ENCODE measurements at regions not wholly inside any gene's neighbourhood (a gene's known extent, or its start where the extent isn't known, plus 50 kb on each side); places are given as distances from the start of the nearest gene placed in this dataset.

DNA sequence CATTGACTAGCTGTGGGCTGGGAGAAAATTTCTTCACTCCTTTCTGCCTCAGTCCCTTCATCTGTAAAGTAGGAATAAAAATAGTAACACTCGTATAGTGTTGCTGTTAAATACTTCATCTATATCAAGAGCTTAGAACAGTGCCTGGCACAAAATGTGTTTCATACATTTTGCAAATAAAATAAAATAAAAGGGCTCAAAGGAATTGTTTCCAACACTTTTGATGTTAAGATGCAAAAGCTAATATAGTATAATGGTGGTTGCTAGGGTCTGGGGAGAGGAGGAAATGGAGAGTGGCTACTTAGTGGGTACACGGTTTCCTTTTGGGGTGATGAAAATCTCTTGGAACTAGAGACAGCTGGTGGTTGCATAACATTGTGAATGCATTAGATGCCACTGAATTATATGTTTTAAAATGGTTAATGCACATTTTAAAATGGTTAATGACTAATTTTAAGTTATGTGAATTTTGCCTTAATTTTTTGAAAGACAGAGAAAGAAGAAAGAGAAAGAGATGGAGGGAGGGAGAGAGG, 542.1 kb upstream of the ID2 start:
- H3K4me3 ChIP-seq: no peak overlapping the region
- no peak overlapping the region for H3K27ac ChIP-seq
- no peaks in the 10 kb centered on the region for H3K9me3 ChIP-seq (ENCODE audit: low read depth)
- no peaks in the 10 kb centered on the region for H3K27me3 ChIP-seq
- DNase-seq (ENCODE audit: low read depth in 1 of 2, low spot score in 1 of 2): no peak
- no peaks in the 10 kb centered on the region for H3K36me3 ChIP-seq
- TF ChIP-seq, protein P1, sequence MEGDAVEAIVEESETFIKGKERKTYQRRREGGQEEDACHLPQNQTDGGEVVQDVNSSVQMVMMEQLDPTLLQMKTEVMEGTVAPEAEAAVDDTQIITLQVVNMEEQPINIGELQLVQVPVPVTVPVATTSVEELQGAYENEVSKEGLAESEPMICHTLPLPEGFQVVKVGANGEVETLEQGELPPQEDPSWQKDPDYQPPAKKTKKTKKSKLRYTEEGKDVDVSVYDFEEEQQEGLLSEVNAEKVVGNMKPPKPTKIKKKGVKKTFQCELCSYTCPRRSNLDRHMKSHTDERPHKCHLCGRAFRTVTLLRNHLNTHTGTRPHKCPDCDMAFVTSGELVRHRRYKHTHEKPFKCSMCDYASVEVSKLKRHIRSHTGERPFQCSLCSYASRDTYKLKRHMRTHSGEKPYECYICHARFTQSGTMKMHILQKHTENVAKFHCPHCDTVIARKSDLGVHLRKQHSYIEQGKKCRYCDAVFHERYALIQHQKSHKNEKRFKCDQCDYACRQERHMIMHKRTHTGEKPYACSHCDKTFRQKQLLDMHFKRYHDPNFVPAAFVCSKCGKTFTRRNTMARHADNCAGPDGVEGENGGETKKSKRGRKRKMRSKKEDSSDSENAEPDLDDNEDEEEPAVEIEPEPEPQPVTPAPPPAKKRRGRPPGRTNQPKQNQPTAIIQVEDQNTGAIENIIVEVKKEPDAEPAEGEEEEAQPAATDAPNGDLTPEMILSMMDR (IDR thresholded peaks at IDR 0.05; ENCODE audit: low read depth, low read length): no peak
- peaks cover 1% of the 10 kb centered on the region for H3K4me1 ChIP-seq (ENCODE audit: low read depth)

DNA sequence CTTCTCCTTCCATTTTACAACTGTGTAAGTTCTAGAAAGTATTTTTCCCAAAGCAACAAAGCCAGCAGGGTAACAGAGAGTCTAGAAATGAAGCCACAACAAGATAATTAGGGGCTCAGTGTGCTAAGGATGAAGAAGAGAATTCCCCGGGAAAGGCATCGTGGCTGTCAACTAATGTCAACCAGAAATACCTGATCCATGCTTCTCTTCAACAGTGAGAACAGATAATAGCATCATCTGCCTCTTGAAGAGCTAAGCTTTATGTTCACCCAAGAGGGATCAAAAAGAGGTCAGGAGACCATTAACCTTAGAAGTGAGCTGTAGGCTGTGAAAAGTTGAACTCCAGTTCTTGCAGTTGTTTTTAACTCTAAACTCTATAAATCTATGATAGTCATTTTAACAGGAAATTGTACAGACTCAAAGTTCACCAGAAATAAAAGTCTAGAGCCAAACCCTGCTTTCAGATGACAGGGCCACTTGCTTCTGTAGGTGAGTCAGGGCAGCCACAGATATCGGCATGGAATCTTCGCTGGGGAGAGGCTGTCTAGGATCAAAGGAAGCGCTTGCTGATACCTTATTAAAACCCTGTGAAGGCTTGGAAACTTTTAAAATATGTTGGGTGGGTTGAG, 540.7 kb upstream of the ID2 start:
- Histone ChIP-seq H3K27ac (no peak overlapping the region), H3K27me3 (no peaks in the 10 kb centered on the region), H3K4me1 (ENCODE audit: low read depth) (peaks cover 10% of the 10 kb centered on the region), H3K4me3 (no peak overlapping the region), H3K36me3 (no peaks in the 10 kb centered on the region), H3K9me3 (ENCODE audit: low read depth) (no peaks in the 10 kb centered on the region)
- TF ChIP-seq, protein P1 (IDR thresholded peaks at IDR 0.05; ENCODE audit: low read depth, low read length): no peak
- DNase-seq (ENCODE audit: low read depth in 1 of 2, low spot score in 1 of 2): no peak

DNA sequence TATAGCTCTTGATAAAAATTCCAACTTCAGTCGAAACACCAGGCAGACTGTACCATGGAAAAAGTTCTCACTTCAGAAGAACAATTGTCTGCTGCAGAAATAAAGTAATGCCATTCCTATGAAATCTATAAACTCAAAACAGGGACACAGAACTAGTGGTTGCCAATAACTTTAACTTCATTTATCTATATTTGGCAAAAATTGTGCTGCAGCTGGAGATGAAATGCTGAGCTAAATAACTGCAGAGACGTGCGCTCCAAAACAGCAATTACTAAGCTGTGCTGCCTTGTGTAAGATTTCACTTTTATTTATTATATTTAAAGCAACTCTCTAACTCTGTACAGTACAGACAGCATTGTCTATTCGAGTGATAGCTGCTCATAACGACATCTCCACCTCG, 540.1 kb upstream of the ID2 start:
- Histone ChIP-seq H3K36me3 (no peaks in the 10 kb centered on the region), H3K4me1 (ENCODE audit: low read depth) (peaks cover 13% of the 10 kb centered on the region), H3K4me3 (no peak overlapping the region), H3K27me3 (no peaks in the 10 kb centered on the region), H3K27ac (no peak overlapping the region), H3K9me3 (ENCODE audit: low read depth) (no peaks in the 10 kb centered on the region)
- DNase-seq (ENCODE audit: low read depth in 1 of 2, low spot score in 1 of 2): no peak
- TF ChIP-seq, protein P1 (IDR thresholded peaks at IDR 0.05; ENCODE audit: low read depth, low read length): no peak

DNA sequence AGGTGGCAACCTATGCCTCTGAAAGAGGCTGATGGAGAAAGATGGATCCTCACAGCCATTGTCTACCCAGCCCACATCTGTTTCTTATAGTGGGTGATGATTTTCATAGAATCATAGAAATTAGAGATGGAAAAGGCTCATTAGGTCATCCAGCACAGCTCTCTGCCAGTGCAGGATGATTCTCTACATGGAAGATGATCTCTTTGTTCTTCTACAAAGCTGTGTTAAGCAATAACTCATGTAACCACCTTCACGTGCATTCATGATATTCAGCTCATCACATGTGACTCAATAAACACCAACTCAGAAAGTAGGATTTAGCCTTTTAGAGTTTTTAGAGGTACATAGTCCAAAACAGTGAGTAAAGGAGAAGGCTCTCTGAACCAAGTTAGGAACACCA, 539.4 kb upstream of the ID2 start:
- no peaks in the 10 kb centered on the region for H3K36me3 ChIP-seq
- H3K4me1 ChIP-seq (ENCODE audit: low read depth): peaks cover 13% of the 10 kb centered on the region
- H3K27me3 ChIP-seq: no peaks in the 10 kb centered on the region
- H3K27ac ChIP-seq: no peak overlapping the region
- H3K4me3 ChIP-seq: no peak overlapping the region
- TF ChIP-seq, protein P1 (IDR thresholded peaks at IDR 0.05; ENCODE audit: low read depth, low read length): no peak
- H3K9me3 ChIP-seq (ENCODE audit: low read depth): no peaks in the 10 kb centered on the region
- no peak for DNase-seq (ENCODE audit: low read depth in 1 of 2, low spot score in 1 of 2)

DNA sequence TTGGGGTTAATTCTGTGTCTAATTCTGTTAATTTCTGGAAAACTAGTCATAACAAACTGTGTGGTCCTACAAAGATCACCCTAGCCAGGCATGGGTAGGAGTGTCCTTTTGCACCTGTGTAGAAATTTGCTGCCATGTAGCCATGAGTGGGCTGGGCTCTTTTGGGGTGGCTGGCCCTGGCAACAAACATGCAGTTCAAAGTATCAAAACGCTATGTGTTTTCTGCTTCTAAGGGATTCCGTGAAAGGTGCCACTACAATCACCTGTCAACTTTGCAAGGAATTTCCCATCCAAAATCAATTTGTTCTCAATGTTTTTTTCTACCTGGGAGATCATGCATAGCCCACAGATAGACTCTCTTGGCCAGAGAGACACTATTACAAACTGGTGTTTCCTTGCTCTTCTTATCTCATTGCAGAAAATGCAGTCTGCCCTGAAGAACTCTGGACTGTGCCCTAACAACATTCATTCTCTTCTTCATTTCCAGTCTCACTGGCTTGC, 537.7 kb upstream of the ID2 start:
- Histone ChIP-seq H3K36me3 (no peaks in the 10 kb centered on the region), H3K27me3 (no peaks in the 10 kb centered on the region), H3K27ac (no peak overlapping the region), H3K9me3 (ENCODE audit: low read depth) (no peaks in the 10 kb centered on the region), H3K4me3 (no peak overlapping the region), H3K4me1 (ENCODE audit: low read depth) (peaks cover 13% of the 10 kb centered on the region)
- no peak for DNase-seq (ENCODE audit: low read depth in 1 of 2, low spot score in 1 of 2)
- TF ChIP-seq, protein P1 (IDR thresholded peaks at IDR 0.05; ENCODE audit: low read depth, low read length): no peak
